ENCODE measurements at regions not wholly inside any gene's neighbourhood (a gene's known extent, or its start where the extent isn't known, plus 50 kb on each side); places are given as distances from the start of the nearest gene placed in this dataset.

- TF ChIP-seq POLR2AphosphoS5 (IDR thresholded peaks at IDR 0.05; ENCODE audit: low read depth, low read length) (no peak), EZH2phosphoT487 (IDR thresholded peaks at IDR 0.05; ENCODE audit: borderline replicate concordance) (no peak), CTCF (IDR thresholded peaks at IDR 0.05 in 2 of 3, conservative IDR thresholded peaks at IDR 0.05 in 1 of 3; ENCODE audit: borderline replicate concordance in 1 of 3, insufficient read depth in 1 of 3, low read depth in 2 of 3, low read length in 2 of 3) (no peak)
Measured at GRCh38 chr6:115370202-115370601, 690.5 kb downstream of the FRK start.
